ENCODE measurements at regions not wholly inside any gene's neighbourhood (a gene's known extent, or its start where the extent isn't known, plus 50 kb on each side); places are given as distances from the start of the nearest gene placed in this dataset.
"Not testable (repeated sequence)": the region's sequence is repeated elsewhere in the genome, so short reads cannot be mapped to it uniquely, and the experiment has no call there.

GRCh38 chr9:113737517-113738271, 138.4 kb upstream of the ZNF618 start:
- H3K27me3 ChIP-seq (ENCODE audit: low read length), result no peaks in the 10 kb centered on the region
- H3K9me3 ChIP-seq (ENCODE audit: insufficient read depth, low read length), result no peaks in the 10 kb centered on the region
- no peak overlapping the region for H3K9ac ChIP-seq (ENCODE audit: low read length)
- no peaks in the 10 kb centered on the region for H3K36me3 ChIP-seq (ENCODE audit: low read length)
- H3K4me2 ChIP-seq (ENCODE audit: low read depth, low read length, poor library complexity, severe bottlenecking), result no peak overlapping the region
- no peaks in the 10 kb centered on the region for H4K20me1 ChIP-seq (ENCODE audit: low read depth, low read length)
- no peaks in the 10 kb centered on the region for H3F3A ChIP-seq (ENCODE audit: insufficient read depth)
- no peak overlapping the region for H3K27ac ChIP-seq (ENCODE audit: low read depth, low read length)
- H3K79me2 ChIP-seq (ENCODE audit: insufficient read depth, low read length), result no peaks in the 10 kb centered on the region
- TF ChIP-seq CTCF (IDR thresholded peaks at IDR 0.05; ENCODE audit: insufficient read depth, low read length, poor library complexity, severe bottlenecking) (peak; percentile 49), EZH2phosphoT487 (conservative IDR thresholded peaks at IDR 0.05; ENCODE audit: low read length) (no peak)
- H3K4me3 ChIP-seq (ENCODE audit: insufficient read depth, low read length, poor library complexity, severe bottlenecking), result no peak overlapping the region
- H2AFZ ChIP-seq (ENCODE audit: low read depth, low read length, severe bottlenecking), result no peak overlapping the region
- no peaks in the 10 kb centered on the region for H3K9me2 ChIP-seq (replicated peaks; ENCODE audit: insufficient read depth, low read length)

- Histone ChIP-seq H3K4me2 (ENCODE audit: low read depth, low read length, poor library complexity, severe bottlenecking) (no peak overlapping the region), H3K9me3 (ENCODE audit: insufficient read depth, low read length) (no peaks in the 10 kb centered on the region), H3K4me3 (ENCODE audit: insufficient read depth, low read length, poor library complexity, severe bottlenecking) (no peak overlapping the region), H3K9ac (ENCODE audit: low read length) (no peak overlapping the region), H3K27ac (ENCODE audit: low read depth, low read length) (no peak overlapping the region), H2AFZ (ENCODE audit: low read depth, low read length, severe bottlenecking) (no peak overlapping the region), H3K9me2 (replicated peaks; ENCODE audit: insufficient read depth, low read length) (no peaks in the 10 kb centered on the region), H3F3A (ENCODE audit: insufficient read depth) (no peaks in the 10 kb centered on the region), H4K20me1 (ENCODE audit: low read depth, low read length) (no peaks in the 10 kb centered on the region), H3K79me2 (ENCODE audit: insufficient read depth, low read length) (no peaks in the 10 kb centered on the region), H3K27me3 (ENCODE audit: low read length) (no peaks in the 10 kb centered on the region), H3K36me3 (ENCODE audit: low read length) (no peaks in the 10 kb centered on the region)
- TF ChIP-seq EZH2phosphoT487 (conservative IDR thresholded peaks at IDR 0.05; ENCODE audit: low read length) (no peak), CTCF (IDR thresholded peaks at IDR 0.05; ENCODE audit: insufficient read depth, low read length, poor library complexity, severe bottlenecking) (no peak)
Measured at GRCh38 chr9:113738496-113738892, 137.6 kb upstream of the ZNF618 start.

GRCh38 chr9:113738893-113739604, 137.1 kb upstream of the ZNF618 start:
- no peak for TF ChIP-seq CTCF (IDR thresholded peaks at IDR 0.05; ENCODE audit: insufficient read depth, low read length, poor library complexity, severe bottlenecking)
- TF ChIP-seq EZH2phosphoT487 (conservative IDR thresholded peaks at IDR 0.05; ENCODE audit: low read length), result no peak

DNA sequence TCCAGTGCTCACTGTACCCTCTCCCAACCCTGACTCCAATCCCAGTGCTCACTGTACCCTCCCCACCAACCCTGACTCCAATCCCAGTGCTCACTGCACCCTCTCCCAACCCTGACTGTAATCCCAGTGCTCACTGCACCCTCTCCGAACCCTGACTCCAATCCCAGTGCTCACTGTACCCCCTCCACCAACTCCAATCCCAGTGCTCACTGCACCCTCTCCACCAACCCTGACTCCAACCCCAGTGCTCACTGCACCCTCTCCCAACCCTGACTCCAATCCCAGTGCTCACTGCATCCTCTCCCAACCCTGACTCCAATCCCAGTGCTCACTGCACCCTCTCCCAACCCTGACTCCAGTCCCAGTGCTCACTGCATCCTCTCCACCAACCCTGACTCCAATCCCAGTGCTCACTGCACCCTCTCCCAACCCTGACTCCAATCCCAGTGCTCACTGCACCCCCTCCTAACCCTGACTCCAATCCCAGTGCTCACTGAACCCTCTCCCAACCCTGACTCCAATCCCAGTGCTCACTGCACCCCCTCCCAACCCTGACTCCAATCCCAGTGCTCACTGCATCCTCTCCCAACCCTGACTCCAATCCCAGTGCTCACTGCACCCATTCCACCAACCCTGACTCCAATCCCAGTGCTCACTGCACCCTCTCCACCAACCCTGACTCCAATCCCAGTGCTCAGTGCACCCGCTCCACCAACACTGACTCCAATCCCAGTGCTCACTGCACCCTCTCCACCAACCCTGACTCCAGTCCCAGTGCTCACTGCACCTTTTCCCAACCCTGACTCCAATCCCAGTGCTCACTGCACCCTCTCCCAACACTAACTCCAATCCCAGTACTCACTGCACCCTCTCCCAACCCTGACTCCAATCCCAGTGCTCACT, 136.3 kb upstream of the ZNF618 start:
- not testable (repeated sequence) for H2AFZ ChIP-seq (ENCODE audit: low read depth, low read length, severe bottlenecking); H3F3A ChIP-seq (ENCODE audit: insufficient read depth); H4K20me1 ChIP-seq (ENCODE audit: low read depth, low read length); H3K9ac ChIP-seq (ENCODE audit: low read length); H3K4me3 ChIP-seq (ENCODE audit: insufficient read depth, low read length, poor library complexity, severe bottlenecking); H3K27ac ChIP-seq (ENCODE audit: low read depth, low read length); H3K4me2 ChIP-seq (ENCODE audit: low read depth, low read length, poor library complexity, severe bottlenecking); H3K9me2 ChIP-seq (replicated peaks; ENCODE audit: insufficient read depth, low read length); H3K27me3 ChIP-seq (ENCODE audit: low read length); H3K9me3 ChIP-seq (ENCODE audit: insufficient read depth, low read length); H3K79me2 ChIP-seq (ENCODE audit: insufficient read depth, low read length); H3K36me3 ChIP-seq (ENCODE audit: low read length)

More at GRCh38 chr9:113738893-113739604, 137.1 kb upstream of the ZNF618 start:
- Histone ChIP-seq H3K27ac (ENCODE audit: low read depth, low read length) (no peak overlapping the region), H4K20me1 (ENCODE audit: low read depth, low read length) (no peaks in the 10 kb centered on the region), H3K9me2 (replicated peaks; ENCODE audit: insufficient read depth, low read length) (no peaks in the 10 kb centered on the region), H3K4me2 (ENCODE audit: low read depth, low read length, poor library complexity, severe bottlenecking) (no peak overlapping the region), H3K36me3 (ENCODE audit: low read length) (no peaks in the 10 kb centered on the region), H3K79me2 (ENCODE audit: insufficient read depth, low read length) (no peaks in the 10 kb centered on the region), H3K9ac (ENCODE audit: low read length) (no peak overlapping the region), H2AFZ (ENCODE audit: low read depth, low read length, severe bottlenecking) (no peak overlapping the region), H3K9me3 (ENCODE audit: insufficient read depth, low read length) (no peaks in the 10 kb centered on the region), H3K4me3 (ENCODE audit: insufficient read depth, low read length, poor library complexity, severe bottlenecking) (no peak overlapping the region), H3F3A (ENCODE audit: insufficient read depth) (no peaks in the 10 kb centered on the region), H3K27me3 (ENCODE audit: low read length) (no peaks in the 10 kb centered on the region)
